Neural progenitor cell (in vitro differentiated cells): ENCODE measurements at regions not wholly inside any gene's neighbourhood (a gene's known extent, or its start where the extent isn't known, plus 50 kb on each side); places are given as distances from the start of the nearest gene placed in this dataset.
A peak's percentile ranks its signal among the peaks of the same experiment; 100 is the strongest.

Experiments used
- DNase-seq: peaks from one replicate; pipeline ENCODE4 v3.0.0-alpha.2; 2016; ENCODE audit warnings: low spot score
- H2AFZ ChIP-seq: fragments of 200-600 bp; sonication (generic); replicated peaks from 2 replicates; pipeline ENCODE4 v1.6.1; 2016; ENCODE audit warnings: antibody characterized with exemption
- H3F3A ChIP-seq: fragments of 200-600 bp; sonication (generic); 2 replicates; pipeline ENCODE4 v1.6.1; 2016; ENCODE audit warnings: antibody characterized with exemption, low read depth
- H3K27ac ChIP-seq: fragments of 200-600 bp; sonication (generic); 2 replicates; pipeline ENCODE4 v1.5.1; 2016; ENCODE audit warnings: mild to moderate bottlenecking
- H3K27me3 ChIP-seq: fragments of 200-600 bp; sonication (generic); 2 replicates; pipeline ENCODE4 v1.6.1; 2016; ENCODE audit warnings: mild to moderate bottlenecking, moderate library complexity
- H3K36me3 ChIP-seq: fragments of 200-600 bp; sonication (generic); 2 replicates; pipeline ENCODE4 v1.5.1; 2016
- H3K4me1 ChIP-seq: fragments of 200-600 bp; sonication (generic); 2 replicates; pipeline ENCODE4 v1.6.1; 2016; ENCODE audit warnings: mixed run types
- H3K4me2 ChIP-seq: fragments of 200-600 bp; sonication (generic); 2 replicates; pipeline ENCODE4 v1.6.1; 2016
- H3K4me3 ChIP-seq: fragments of 200-600 bp; sonication (generic); 2 replicates; pipeline ENCODE4 v1.5.1; 2016
- H3K79me2 ChIP-seq: fragments of 200-600 bp; sonication (generic); 2 replicates; pipeline ENCODE4 v1.6.1; 2016; ENCODE audit warnings: low read depth
- H3K9ac ChIP-seq: fragments of 200-600 bp; sonication (generic); 2 replicates; pipeline ENCODE4 v1.6.1; 2016
- H3K9me3 ChIP-seq: fragments of 200-600 bp; sonication (generic); 2 replicates; pipeline ENCODE4 v1.5.1; 2016; ENCODE audit warnings: low read depth
- H4K20me1 ChIP-seq: fragments of 200-600 bp; sonication (generic); 2 replicates; pipeline ENCODE4 v1.6.1; 2016; ENCODE audit warnings: low read depth
- H3K27ac Mint-ChIP-seq: 3 replicates; pipeline ENCODE4 v1.8.0; 2021; ENCODE audit warnings: mixed read lengths
- H3K27me3 Mint-ChIP-seq: 2 replicates; pipeline ENCODE4 v1.8.0; 2022; ENCODE audit warnings: low read depth, mild to moderate bottlenecking, inconsistent platforms, moderate library complexity, mixed read lengths; ENCODE audit not compliant: insufficient read depth
- H3K36me3 Mint-ChIP-seq: 3 replicates; pipeline ENCODE4 v1.8.0; 2021; ENCODE audit warnings: mixed read lengths
- H3K4me1 Mint-ChIP-seq: 3 replicates; pipeline ENCODE4 v1.8.0; 2021; ENCODE audit warnings: mixed read lengths
- H3K4me3 Mint-ChIP-seq: 3 replicates; pipeline ENCODE4 v1.8.0; 2021; ENCODE audit warnings: mild to moderate bottlenecking, moderate library complexity, mixed read lengths
- H3K9me3 Mint-ChIP-seq: 3 replicates; pipeline ENCODE4 v1.8.0; 2020; ENCODE audit warnings: mixed read lengths
- EZH2 ChIP-seq: fragments of 200-600 bp; sonication (generic); IDR thresholded peaks from 2 replicates; pipeline ENCODE4 v1.6.1; 2017; ENCODE audit warnings: antibody characterized with exemption, mild to moderate bottlenecking, moderate library complexity
- EZH2phosphoT487 ChIP-seq: fragments of 200-600 bp; sonication (generic); IDR thresholded peaks from 2 replicates; pipeline ENCODE4 v1.6.1; 2017; ENCODE audit warnings: antibody characterized with exemption
- TF ChIP-seq, protein P1 (sequence below): fragments of 200-600 bp; sonication (generic); IDR thresholded peaks from 2 replicates; pipeline ENCODE4 v1.5.1; 2017; ENCODE audit warnings: antibody characterized with exemption, mild to moderate bottlenecking

DNA sequence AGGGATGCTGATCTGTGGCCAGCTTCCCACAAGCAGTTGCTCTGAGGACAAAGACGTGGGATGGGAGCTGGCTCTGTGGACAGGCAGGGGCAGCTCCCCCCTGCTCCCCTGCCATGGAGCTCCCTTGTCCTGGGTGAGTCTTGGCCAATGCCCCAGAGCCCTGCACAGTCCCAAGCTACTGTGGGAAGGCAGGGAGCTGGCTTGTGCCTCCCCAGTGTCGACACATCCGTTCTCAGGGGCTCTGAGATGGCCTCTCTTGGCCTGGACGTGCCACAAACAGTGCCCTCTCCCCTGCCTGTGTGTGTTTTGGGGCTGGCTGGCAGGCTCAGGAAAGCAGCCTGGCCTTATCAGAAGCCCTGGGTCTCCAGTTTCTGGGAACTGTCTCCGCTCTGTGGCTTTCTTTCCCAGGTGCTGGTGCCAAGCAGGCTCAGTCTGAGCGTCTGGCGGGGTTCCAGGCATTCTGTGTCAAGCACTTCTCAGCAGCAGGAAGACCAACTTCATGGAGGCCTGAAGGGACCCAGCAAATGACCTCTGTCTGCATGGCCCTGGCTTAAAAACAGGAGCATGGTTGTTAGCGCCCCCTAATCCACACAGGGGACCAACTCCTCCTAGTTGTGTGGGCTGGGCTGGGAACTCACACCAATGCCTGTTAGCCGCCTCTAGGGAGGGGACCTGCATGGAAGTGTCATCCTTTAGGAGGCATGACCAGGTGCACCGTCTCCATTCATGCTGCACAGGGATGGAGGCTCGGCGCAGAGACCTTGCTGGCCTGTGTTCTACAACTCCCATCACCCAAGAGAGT is 375.2 kb downstream of the RPS24 start:
- Histone ChIP-seq H3K27ac (no peak overlapping the region), H3K9ac (no peak overlapping the region), H2AFZ (no peak overlapping the region), H3K27me3 (no peaks in the 10 kb centered on the region), H4K20me1 (no peaks in the 10 kb centered on the region), H3K79me2 (no peaks in the 10 kb centered on the region), H3K36me3 (no peaks in the 10 kb centered on the region), H3K4me1 (peaks cover 14% of the 10 kb centered on the region), H3K4me2 (no peak overlapping the region), H3K9me3 (no peaks in the 10 kb centered on the region), H3F3A (peaks cover 8% of the 10 kb centered on the region), H3K4me3 (no peak overlapping the region)
- peaks cover 4% of the 10 kb centered on the region for H3K9me3 Mint-ChIP-seq
- no peaks in the 10 kb centered on the region for H3K36me3 Mint-ChIP-seq
- peak; percentile 35 for DNase-seq
- peaks cover 61% of the 10 kb centered on the region for H3K4me1 Mint-ChIP-seq
- H3K27ac Mint-ChIP-seq: peak overlapping the region; percentile 99
- H3K4me3 Mint-ChIP-seq: peak overlapping the region; percentile 43
- peaks cover 12% of the 10 kb centered on the region for H3K27me3 Mint-ChIP-seq
- TF ChIP-seq, protein P1, sequence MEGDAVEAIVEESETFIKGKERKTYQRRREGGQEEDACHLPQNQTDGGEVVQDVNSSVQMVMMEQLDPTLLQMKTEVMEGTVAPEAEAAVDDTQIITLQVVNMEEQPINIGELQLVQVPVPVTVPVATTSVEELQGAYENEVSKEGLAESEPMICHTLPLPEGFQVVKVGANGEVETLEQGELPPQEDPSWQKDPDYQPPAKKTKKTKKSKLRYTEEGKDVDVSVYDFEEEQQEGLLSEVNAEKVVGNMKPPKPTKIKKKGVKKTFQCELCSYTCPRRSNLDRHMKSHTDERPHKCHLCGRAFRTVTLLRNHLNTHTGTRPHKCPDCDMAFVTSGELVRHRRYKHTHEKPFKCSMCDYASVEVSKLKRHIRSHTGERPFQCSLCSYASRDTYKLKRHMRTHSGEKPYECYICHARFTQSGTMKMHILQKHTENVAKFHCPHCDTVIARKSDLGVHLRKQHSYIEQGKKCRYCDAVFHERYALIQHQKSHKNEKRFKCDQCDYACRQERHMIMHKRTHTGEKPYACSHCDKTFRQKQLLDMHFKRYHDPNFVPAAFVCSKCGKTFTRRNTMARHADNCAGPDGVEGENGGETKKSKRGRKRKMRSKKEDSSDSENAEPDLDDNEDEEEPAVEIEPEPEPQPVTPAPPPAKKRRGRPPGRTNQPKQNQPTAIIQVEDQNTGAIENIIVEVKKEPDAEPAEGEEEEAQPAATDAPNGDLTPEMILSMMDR: peak; percentile 24
- no peak for TF ChIP-seq EZH2

DNA sequence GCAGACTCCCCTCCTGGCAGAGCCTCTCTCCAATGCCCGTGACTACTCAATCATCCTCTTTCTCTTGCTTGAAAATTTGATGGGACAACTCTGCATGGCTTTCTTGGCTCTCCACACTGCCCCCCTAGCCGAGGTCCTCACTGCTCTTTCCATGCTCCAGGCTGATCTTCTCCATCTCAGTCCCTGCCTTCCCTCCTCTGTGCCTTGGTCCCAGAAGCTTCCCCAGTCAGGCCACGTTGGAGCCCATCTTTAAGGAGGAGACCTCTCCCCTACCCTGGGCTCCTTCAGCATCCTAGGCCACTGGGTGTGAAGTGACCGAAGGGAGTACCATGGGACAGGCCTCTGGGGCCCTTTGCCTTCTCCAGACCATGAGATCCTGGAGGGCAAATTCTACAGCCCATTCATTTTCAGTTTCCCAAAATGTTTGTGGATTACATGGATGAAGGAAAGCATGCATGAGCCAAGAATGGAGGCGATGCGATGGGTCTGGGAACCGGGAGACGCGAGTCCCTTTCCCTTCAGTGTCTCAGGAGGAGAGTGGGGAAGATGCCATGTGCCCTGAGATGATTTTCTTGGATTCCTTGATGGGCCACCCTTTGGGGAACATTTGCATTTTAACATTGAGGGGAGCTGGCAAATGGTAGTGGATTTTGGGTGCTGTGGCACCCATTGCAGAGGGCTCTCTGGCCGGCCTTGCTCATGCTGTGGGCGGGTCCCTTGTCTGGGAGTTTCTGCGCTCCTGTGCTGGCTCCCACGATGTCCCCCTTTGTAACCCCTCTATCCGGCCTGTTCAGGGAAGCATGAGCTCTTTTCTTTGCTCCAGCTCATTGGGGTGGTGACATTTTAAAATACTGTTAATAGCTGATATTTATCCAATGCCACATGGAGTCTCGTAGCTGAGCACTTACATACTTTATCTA is 376.6 kb downstream of the RPS24 start:
- peak overlapping the region; percentile 98 for H3K27ac Mint-ChIP-seq
- H3K27me3 Mint-ChIP-seq: peaks cover 14% of the 10 kb centered on the region
- no peaks in the 10 kb centered on the region for H3K36me3 Mint-ChIP-seq
- Histone ChIP-seq H3K4me3 (no peak overlapping the region), H4K20me1 (no peaks in the 10 kb centered on the region), H3K4me2 (no peak overlapping the region), H3K4me1 (peaks cover 14% of the 10 kb centered on the region), H3K36me3 (no peaks in the 10 kb centered on the region), H3K79me2 (no peaks in the 10 kb centered on the region), H2AFZ (no peak overlapping the region), H3F3A (peaks cover 8% of the 10 kb centered on the region), H3K27ac (no peak overlapping the region), H3K9me3 (no peaks in the 10 kb centered on the region), H3K27me3 (no peaks in the 10 kb centered on the region), H3K9ac (no peak overlapping the region)
- peaks cover 59% of the 10 kb centered on the region for H3K4me1 Mint-ChIP-seq
- TF ChIP-seq, protein P1: no peak
- TF ChIP-seq EZH2phosphoT487: no peak
- TF ChIP-seq EZH2: no peak
- DNase-seq: no peak
- H3K4me3 Mint-ChIP-seq: no peak overlapping the region
- H3K9me3 Mint-ChIP-seq: peaks cover under 1% of the 10 kb centered on the region

DNA sequence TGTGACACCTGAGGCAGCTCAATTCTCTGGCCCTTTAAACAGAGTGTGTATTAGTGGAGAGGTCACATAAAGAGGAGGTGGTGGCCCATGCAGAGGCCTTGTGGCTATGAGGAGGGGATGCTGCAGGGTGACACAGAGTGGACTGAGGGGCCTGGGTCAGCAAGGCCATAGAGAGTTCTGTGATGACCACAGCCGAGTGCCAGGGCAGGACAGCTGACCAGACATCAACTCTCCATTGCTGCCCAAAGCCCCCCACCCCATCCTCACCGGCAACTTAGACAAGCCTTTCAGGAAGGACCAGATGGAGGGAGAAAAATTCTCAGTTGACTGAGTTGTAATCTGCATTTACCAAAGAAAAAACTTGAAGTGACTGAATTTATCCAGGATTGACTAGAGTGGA is 378.1 kb downstream of the RPS24 start:
- Histone ChIP-seq H3K4me2 (no peak overlapping the region), H4K20me1 (no peaks in the 10 kb centered on the region), H3K9ac (no peak overlapping the region), H3K4me3 (no peak overlapping the region), H3K9me3 (no peaks in the 10 kb centered on the region), H3K36me3 (no peaks in the 10 kb centered on the region), H3K4me1 (peaks cover 8% of the 10 kb centered on the region), H2AFZ (no peak overlapping the region), H3K27ac (no peak overlapping the region), H3F3A (peaks cover 8% of the 10 kb centered on the region), H3K79me2 (no peaks in the 10 kb centered on the region), H3K27me3 (no peaks in the 10 kb centered on the region)
- TF ChIP-seq EZH2 (no peak), EZH2phosphoT487 (no peak)
- TF ChIP-seq, protein P1: no peak
- Mint-ChIP-seq H3K36me3 (no peaks in the 10 kb centered on the region), H3K4me1 (peaks cover 45% of the 10 kb centered on the region), H3K27me3 (peaks cover 14% of the 10 kb centered on the region), H3K27ac (peak overlapping the region; percentile 74), H3K9me3 (peaks cover 2% of the 10 kb centered on the region), H3K4me3 (no peak overlapping the region)
- no peak for DNase-seq
